Stimulated activated naive CD8-positive, alpha-beta T cell treated with anti-CD3 and anti-CD28 coated beads, Interleukin-15, amount 100 ng/mL, for 72 hours (primary cell): ENCODE measurements at regions not wholly inside any gene's neighbourhood (a gene's known extent, or its start where the extent isn't known, plus 50 kb on each side); places are given as distances from the start of the nearest gene placed in this dataset.
"Not testable (repeated sequence)": the region's sequence is repeated elsewhere in the genome, so short reads cannot be mapped to it uniquely, and the experiment has no call there.

Experiments used
- ATAC-seq: fragments of 150-1000 bp; cut with Tn5 transposase; 2 replicates; pipeline ENCODE4 v1.10.0; 2021; ENCODE audit warnings: mild to moderate bottlenecking, moderate library complexity
- DNase-seq, 2 donors: peaks; one replicate each; pipeline ENCODE4 v3.0.0; 2021 to 2022
- H3K27ac Mint-ChIP-seq, 2 donors: one replicate each; pipeline ENCODE4 v1.8.0; 2022; ENCODE audit warnings: mild to moderate bottlenecking in 2 of 2, mixed read lengths in 2 of 2, moderate library complexity in 2 of 2
- H3K27me3 Mint-ChIP-seq: one replicate; pipeline ENCODE4 v1.8.0; 2022; ENCODE audit warnings: mixed read lengths
- H3K4me1 Mint-ChIP-seq: one replicate; pipeline ENCODE4 v1.8.0; 2022; ENCODE audit warnings: mild to moderate bottlenecking, mixed read lengths
- H3K4me3 Mint-ChIP-seq, 2 donors: one replicate each; pipeline ENCODE4 v1.8.0; 2022; ENCODE audit warnings: mild to moderate bottlenecking in 2 of 2, mixed read lengths in 2 of 2, moderate library complexity in 1 of 2
- H3K9me3 Mint-ChIP-seq, 2 donors: one replicate each; pipeline ENCODE4 v1.8.0; 2022; ENCODE audit warnings: mixed read lengths in 2 of 2

DNA sequence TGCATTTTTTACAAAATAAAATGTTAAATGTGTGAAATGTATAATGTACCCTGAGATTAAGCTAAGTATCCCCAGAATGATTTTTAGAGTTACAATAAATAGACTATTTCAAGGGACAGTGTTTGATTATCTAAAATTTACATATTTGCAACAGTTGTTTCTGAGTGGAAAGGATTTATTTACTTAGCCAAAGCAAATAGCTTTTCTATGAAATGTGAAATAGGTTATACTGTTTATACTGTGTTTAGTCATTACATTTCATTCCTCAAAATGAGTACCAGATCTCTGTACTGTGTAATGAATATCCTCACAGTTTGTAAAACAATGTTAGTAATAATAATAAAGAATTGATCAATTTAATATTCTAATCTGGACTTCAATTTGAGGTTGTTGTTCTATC, 1019.0 kb downstream of the NR2F1-AS1 start:
- no peaks in the 10 kb centered on the region for H3K9me3 Mint-ChIP-seq
- H3K4me3 Mint-ChIP-seq, result no peak overlapping the region
- H3K27me3 Mint-ChIP-seq, result no peaks in the 10 kb centered on the region
- H3K4me1 Mint-ChIP-seq, result no peaks in the 10 kb centered on the region
- ATAC-seq (no peak), DNase-seq (no peak)
- no peak overlapping the region for H3K27ac Mint-ChIP-seq

DNA sequence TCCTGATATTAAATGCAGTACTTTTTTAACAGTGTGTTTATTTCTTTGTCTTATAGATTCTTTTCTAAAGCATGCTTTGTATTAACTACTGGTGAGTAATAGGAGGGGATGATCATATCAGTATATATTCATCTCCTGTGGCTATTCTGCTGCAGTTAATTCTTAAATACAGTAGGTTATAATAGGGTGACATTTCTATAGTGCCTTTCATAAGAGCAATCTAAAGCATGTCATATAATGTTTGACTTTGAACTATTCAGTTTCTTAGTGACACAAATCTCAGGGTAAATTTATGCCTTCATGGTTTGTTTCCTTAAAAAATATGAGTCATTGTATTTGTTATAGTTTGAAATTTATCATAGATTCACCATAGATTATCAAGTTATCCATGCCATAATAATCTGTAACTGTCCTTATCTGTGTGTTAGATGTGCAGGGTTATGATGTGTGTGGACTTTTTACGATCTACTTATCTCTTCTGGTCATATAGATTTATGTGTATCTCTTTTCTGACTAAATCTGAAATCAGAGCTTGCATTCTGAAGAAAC, 1019.5 kb downstream of the NR2F1-AS1 start:
- H3K9me3 Mint-ChIP-seq, result no peaks in the 10 kb centered on the region
- no peak overlapping the region for H3K27ac Mint-ChIP-seq
- DNase-seq (no peak), ATAC-seq (no peak)
- H3K4me1 Mint-ChIP-seq, result no peaks in the 10 kb centered on the region
- H3K4me3 Mint-ChIP-seq, result no peak overlapping the region
- H3K27me3 Mint-ChIP-seq, result no peaks in the 10 kb centered on the region

DNA sequence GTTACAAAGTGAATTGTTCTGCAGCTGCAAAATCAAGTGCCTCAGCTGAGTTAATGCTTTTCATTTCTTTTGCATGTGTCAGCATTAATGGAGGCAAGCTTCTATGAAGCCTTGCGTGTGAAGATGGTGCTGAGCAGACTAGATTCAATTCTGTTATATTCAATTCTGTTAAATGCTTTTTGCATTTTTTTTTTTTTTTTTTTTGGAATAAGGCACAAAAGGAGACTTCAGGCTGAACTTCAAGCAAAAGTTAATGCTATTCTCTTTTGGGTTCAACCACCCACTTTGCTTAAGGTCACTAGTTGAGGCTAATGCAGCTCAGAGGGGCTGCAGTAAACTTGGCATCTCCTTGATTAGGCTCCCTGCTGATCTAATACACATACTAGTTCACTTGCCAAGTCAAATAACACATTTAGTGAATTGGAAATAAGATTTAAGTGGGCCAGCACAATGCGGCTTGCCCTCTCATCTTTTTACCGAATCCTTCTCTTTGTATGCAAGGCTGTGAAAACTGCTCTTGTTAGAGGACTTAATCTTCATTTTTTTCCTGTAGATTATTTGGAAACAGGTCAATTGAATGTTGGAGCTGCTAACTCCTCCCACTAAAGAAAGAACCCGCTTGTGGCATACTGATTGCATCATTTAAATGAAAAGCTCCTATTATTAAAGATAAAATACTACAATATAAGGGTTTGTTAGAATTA, 1020.2 kb downstream of the NR2F1-AS1 start:
- ATAC-seq (no peak), DNase-seq (no peak)
- Mint-ChIP-seq H3K27ac (no peak overlapping the region), H3K27me3 (no peaks in the 10 kb centered on the region), H3K9me3 (no peaks in the 10 kb centered on the region), H3K4me1 (no peaks in the 10 kb centered on the region), H3K4me3 (no peak overlapping the region)

DNA sequence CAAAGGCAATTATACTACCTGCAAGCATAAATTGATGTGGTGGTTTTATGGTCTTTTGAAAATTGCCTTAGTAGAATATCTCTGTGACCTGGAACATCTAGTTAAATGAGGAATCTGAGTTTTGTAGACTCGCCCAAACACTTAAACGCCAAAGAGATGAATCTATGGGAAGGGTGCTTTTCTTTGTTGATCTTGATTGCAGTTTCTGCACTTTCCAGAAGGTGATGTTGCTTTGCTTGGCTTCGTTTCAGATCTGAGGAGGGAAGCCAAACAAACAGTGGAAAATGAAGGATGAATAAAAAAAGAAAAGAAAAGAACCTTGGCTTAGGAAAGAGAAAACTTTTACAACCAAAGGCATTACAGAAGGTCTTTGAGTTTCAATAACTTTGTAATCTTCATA, 1021.2 kb downstream of the NR2F1-AS1 start:
- H3K4me1 Mint-ChIP-seq, result no peaks in the 10 kb centered on the region
- DNase-seq (no peak), ATAC-seq (no peak)
- H3K4me3 Mint-ChIP-seq, result no peak overlapping the region
- no peak overlapping the region for H3K27ac Mint-ChIP-seq
- no peaks in the 10 kb centered on the region for H3K27me3 Mint-ChIP-seq
- H3K9me3 Mint-ChIP-seq, result no peaks in the 10 kb centered on the region

DNA sequence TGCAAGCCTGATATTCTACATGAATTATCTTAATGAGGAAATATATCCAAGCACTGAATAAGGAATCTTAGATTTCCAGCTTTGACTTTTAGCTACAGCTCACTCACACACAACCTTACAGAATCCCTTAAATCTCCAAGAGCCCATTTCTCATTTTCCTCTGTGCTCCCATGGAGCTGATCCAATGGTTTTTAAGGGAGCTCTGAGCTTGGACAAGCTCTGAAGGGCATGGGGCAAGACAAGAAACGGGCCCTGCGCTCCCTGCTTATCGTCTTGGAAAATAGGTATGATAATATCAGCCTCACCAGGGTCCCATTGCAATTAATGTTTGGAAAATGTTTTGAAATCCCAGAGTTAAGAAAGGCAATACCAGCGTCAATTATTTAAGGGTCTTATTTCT, 1021.7 kb downstream of the NR2F1-AS1 start:
- Mint-ChIP-seq H3K4me1 (no peaks in the 10 kb centered on the region), H3K27me3 (no peaks in the 10 kb centered on the region), H3K4me3 (no peak overlapping the region), H3K27ac (no peak overlapping the region), H3K9me3 (no peaks in the 10 kb centered on the region)
- DNase-seq (no peak), ATAC-seq (no peak)

DNA sequence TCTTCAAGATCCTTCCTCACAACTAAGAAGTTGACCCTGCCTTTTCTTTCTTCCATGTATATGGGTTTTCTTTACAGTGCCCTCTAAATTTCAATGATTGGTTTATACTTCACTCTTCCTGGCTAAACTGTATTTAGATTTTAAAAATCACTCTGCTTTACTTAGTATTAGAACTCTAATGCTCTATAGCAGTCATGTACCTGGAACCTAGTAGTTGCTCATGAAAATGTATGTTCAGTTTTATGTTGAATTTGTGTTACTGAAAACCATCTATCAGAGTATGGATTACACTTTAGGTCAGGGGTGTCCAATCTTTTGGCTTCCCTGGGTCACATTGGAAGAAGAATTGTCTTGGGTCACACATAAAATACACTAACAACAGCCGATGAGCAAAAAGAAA, 1024.3 kb downstream of the NR2F1-AS1 start:
- no peaks in the 10 kb centered on the region for H3K27me3 Mint-ChIP-seq
- no peaks in the 10 kb centered on the region for H3K4me1 Mint-ChIP-seq
- no peak overlapping the region for H3K27ac Mint-ChIP-seq
- no peak for DNase-seq
- no peak overlapping the region for H3K4me3 Mint-ChIP-seq
- no peak for ATAC-seq
- H3K9me3 Mint-ChIP-seq, result no peaks in the 10 kb centered on the region

DNA sequence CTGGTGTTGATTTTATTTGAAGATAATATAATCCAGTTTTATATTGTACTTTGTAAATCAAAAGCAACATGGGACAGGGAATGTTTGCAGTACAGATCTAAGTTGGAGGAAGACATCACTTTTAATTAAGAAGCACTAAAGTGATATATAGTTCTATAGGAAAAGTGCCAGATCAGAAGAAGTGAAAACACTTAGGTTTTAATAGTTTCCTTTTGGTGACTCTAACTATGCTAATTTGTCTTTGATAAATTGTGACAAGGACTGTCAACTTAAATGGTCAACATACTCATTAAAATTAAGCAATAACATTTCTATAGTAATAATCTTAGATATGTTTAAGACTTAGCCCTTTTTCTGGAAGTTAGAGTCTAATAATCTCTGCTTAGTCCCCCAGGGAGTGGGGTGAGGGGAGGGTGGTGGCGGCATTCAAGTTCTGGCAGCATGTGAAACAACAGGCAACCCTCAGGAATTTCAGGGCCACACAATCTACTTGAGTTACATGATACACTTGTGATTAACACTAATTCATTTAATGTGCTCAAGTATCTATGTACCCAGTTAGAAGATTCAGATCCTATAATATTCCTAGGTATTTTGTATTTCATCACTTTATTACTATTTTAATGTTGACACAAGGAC, 1026.5 kb downstream of the NR2F1-AS1 start:
- Mint-ChIP-seq H3K27me3 (no peaks in the 10 kb centered on the region), H3K9me3 (no peaks in the 10 kb centered on the region), H3K4me3 (no peak overlapping the region), H3K27ac (no peak overlapping the region), H3K4me1 (no peaks in the 10 kb centered on the region)
- DNase-seq, result no peak
- no peak for ATAC-seq

DNA sequence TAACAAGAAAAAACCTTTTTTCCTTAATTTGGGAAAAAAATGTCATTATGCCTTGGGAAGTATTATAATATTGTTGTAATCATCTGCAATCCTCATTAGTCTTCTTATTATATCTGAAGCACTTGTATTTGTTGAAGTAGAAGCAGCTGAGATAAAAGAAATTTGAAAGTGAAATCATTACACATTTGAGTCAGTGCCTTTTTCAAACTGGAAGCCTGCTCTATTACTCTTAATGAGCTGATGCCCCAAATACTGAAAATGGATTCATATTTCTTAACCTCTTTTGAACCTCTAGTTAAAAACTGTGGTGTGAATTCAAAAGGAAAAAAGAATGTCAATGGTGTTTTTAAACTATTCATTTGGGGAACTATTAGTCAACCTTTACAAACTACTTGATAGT, 1027.7 kb downstream of the NR2F1-AS1 start:
- H3K4me1 Mint-ChIP-seq, result no peaks in the 10 kb centered on the region
- no peak for DNase-seq
- H3K9me3 Mint-ChIP-seq, result no peaks in the 10 kb centered on the region
- no peak for ATAC-seq
- no peak overlapping the region for H3K27ac Mint-ChIP-seq
- H3K27me3 Mint-ChIP-seq, result no peaks in the 10 kb centered on the region
- no peak overlapping the region for H3K4me3 Mint-ChIP-seq

DNA sequence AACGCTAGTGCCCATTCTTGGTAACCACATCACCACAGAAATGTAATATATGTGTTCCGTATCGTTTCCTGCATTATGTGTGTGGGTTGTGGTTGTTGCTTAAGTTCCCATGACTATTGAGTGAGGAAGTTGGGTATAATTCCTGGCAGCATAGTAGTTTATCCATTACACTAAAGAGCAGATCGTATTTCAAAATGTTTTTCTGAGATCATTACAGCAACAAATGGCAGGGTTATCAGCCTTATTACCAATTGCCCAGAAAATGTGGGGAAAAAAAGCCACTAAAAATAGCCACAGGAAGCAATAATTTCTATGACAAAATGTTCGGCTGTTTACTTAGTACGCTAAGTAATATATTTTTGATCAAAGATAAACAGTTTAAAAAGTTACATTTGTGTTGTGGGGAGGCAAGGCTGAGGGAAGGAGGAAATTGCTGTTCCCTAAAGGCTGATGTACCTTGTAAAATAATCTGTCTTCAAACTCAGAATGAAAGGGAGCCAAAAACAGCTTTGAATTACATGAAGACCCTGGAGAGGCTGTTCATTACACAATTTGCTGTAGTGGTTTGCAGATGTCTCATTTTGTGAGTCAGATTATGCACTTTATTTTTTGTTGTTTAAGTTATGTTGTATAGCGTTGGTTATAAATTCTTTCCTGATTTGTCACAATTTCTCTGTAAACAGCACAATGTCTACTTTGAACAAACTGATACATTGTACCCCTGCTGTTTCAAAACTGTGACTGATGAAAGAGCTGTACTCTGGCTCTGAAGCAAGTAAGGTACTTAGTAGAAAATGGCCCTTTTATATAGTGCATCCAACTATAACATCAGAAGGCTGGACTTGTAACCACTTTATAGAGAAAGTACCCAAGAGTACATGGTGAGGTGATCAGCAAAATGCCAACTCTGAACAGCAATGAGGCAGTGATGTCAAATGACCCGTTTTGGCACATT, 1028.5 kb downstream of the NR2F1-AS1 start:
- no peaks in the 10 kb centered on the region for H3K9me3 Mint-ChIP-seq
- no peak for ATAC-seq
- H3K4me1 Mint-ChIP-seq, result no peaks in the 10 kb centered on the region
- DNase-seq, result no peak
- H3K4me3 Mint-ChIP-seq, result no peak overlapping the region
- H3K27ac Mint-ChIP-seq, result no peak overlapping the region
- no peaks in the 10 kb centered on the region for H3K27me3 Mint-ChIP-seq

DNA sequence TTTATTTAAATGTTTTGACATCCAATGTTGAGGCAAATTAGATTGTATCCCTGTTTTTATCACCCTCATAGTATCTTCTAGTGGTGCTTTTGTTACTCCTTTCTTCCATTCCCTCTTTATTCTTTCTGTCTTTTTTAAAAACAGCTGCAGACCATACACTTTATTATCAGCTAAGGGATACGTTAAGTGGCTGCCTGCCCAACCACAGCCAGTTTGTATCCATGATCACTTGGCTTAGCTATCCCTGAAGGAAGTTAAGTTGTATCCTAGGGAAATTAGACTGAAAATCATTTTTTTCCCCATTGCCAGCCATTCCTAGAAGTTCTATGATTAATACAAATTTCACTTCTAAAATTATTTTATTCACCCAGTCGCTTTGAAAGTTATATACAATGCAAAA, 1032.7 kb downstream of the NR2F1-AS1 start:
- H3K4me3 Mint-ChIP-seq, result no peak overlapping the region
- H3K4me1 Mint-ChIP-seq, result no peaks in the 10 kb centered on the region
- no peak overlapping the region for H3K27ac Mint-ChIP-seq
- no peaks in the 10 kb centered on the region for H3K27me3 Mint-ChIP-seq
- no peak for DNase-seq
- no peaks in the 10 kb centered on the region for H3K9me3 Mint-ChIP-seq
- ATAC-seq, result no peak

DNA sequence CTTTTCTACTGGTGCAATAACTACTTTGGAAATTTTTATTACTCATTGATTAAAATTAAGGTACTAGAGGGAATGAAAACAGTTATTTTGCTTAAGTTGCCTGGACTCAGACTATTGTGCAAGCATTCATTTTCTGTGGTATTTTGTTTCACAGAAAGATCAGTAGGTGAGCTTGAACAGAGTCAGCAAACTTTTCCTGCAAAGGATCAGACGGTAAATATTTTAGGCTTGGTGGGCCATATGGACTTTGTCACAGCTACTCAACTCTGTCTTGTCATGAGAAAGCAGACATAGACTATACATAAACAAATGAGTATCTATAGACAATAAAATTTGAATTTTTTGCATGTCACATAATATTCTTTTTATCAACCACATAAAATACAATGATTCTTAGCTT, 1036.4 kb downstream of the NR2F1-AS1 start:
- H3K4me1 Mint-ChIP-seq, result no peaks in the 10 kb centered on the region
- H3K27me3 Mint-ChIP-seq, result no peaks in the 10 kb centered on the region
- H3K4me3 Mint-ChIP-seq, result no peak overlapping the region
- H3K9me3 Mint-ChIP-seq, result no peaks in the 10 kb centered on the region
- H3K27ac Mint-ChIP-seq, result no peak overlapping the region
- DNase-seq (no peak), ATAC-seq (no peak)

DNA sequence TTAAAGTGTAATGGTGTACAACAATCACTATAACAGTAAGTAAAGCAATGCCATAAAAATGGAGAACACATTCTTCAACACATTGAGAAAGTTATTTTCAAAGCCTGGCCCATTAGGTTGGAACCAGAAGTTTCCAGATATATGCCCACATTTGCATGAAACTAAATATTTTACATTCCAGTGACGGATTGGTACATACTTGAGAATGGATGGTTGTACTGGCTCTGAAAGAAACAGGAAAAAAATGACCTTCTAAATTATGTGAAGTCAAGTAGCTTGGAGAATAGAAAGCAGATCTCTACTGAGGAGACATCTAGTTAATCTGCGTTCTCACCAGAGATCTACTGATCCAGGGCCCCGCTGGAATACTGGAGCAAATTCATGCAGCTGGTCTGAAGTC, 1037.0 kb downstream of the NR2F1-AS1 start:
- DNase-seq, result no peak
- no peak overlapping the region for H3K27ac Mint-ChIP-seq
- no peaks in the 10 kb centered on the region for H3K9me3 Mint-ChIP-seq
- H3K4me1 Mint-ChIP-seq, result no peaks in the 10 kb centered on the region
- no peak overlapping the region for H3K4me3 Mint-ChIP-seq
- no peak for ATAC-seq
- no peaks in the 10 kb centered on the region for H3K27me3 Mint-ChIP-seq

DNA sequence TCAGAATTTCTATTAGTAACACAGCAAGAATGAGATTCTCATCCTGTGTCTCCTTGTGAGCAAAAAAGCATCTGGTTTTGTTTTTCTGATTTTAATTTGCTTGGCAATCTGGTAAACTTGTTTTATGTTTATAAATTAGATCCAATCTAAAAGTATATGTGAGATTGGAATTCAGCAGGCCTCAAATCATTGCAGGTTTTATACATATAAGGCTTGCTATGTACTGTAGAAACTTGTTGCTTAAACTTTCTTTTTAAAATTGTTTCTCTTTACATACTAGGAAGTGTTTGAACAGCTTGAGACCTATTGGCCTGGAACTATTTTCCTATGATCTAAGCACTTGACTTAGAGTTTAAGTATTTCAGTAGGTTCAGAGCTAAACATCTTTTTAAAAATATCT, 1037.8 kb downstream of the NR2F1-AS1 start:
- H3K4me3 Mint-ChIP-seq, result no peak overlapping the region
- no peak overlapping the region for H3K27ac Mint-ChIP-seq

DNA sequence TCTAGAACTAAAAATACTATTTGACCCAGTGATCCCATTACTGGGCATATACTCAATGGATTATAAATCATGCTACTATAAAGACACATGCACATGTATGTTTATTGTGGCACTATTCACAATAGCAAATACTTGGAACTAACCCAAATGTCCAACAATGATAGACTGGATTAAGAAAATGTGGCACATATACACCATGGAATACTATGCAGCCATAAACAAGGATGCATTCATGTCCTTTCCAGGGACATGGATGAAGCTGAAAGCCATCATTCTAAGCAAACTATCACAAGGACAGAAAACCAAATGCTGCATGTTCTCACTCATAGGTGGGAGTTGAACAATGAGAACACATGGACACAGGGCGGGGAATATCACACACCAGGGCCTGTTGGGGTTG, 1039.0 kb downstream of the NR2F1-AS1 start:
- H3K4me1 Mint-ChIP-seq, DNase-seq, H3K27me3 Mint-ChIP-seq, ATAC-seq, H3K9me3 Mint-ChIP-seq, H3K4me3 Mint-ChIP-seq, H3K27ac Mint-ChIP-seq: not testable (repeated sequence)

More for the DNA sequence above, 1037.8 kb downstream of the NR2F1-AS1 start:
- ATAC-seq, result no peak
- no peaks in the 10 kb centered on the region for H3K4me1 Mint-ChIP-seq
- no peak for DNase-seq
- H3K27me3 Mint-ChIP-seq, result no peaks in the 10 kb centered on the region
- H3K9me3 Mint-ChIP-seq, result no peaks in the 10 kb centered on the region

DNA sequence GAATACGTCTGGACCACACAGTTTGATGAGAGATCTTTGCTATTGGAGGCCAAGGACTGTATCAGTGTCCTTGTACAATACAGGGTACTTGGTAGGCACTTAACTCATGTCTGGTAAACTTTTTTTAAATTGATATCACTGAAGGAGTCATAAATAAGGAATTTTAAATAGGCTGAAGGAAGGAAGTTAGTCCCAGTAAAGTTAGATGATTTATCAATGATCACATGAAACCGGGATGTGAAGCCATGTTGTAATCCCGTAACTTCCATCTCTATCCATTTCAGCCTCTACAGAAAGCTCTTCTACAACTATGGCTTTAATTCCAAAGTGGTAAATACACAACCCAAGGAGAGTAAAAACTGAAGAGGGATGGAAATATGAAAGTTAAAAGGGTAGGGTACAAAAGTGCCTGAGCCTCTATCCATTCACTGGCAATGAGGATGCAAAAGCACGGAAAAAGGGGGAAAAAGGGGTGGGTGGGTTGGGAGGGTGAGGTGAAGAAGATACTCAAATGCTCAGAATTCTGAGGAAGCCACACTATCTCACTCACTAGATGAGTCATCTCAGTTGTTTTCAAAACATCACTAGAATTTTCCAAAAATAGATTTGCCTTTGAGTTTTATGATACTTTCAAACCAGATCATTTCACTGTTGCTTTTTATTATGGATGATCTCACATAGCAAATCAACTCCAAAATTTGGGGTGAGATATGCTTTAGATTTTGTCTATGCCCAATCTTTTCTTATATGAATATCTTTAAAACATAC, 1053.5 kb downstream of the NR2F1-AS1 start:
- Mint-ChIP-seq H3K4me3 (no peak overlapping the region), H3K4me1 (no peaks in the 10 kb centered on the region), H3K9me3 (peaks cover 0 to 6% of the 10 kb centered on the region in 2 donors), H3K27me3 (no peaks in the 10 kb centered on the region), H3K27ac (no peak overlapping the region)
- ATAC-seq (no peak), DNase-seq (no peak)
